Stimulated activated CD4-positive, alpha-beta T cell treated with anti-CD3 and anti-CD28 coated beads, Interleukin-1b, Interleukin-23, amount 100 ng/mL, for 1 hour (primary cell): ENCODE measurements at regions not wholly inside any gene's neighbourhood (a gene's known extent, or its start where the extent isn't known, plus 50 kb on each side); places are given as distances from the start of the nearest gene placed in this dataset.

Source experiments
- DNase-seq, 2 donors: peaks; one replicate each; pipeline ENCODE4 v3.0.0-alpha.2; 2020; ENCODE audit warnings: low read depth in 2 of 2

- no peak for DNase-seq
These were observed 122.8 kb upstream of the USP24 start for GRCh38 chr1:55337801-55338447.

GRCh38 chr1:55334797-55335196 lies 119.6 kb upstream of the USP24 start:
- no peak for DNase-seq

- DNase-seq = no peak
These were observed 119.0 kb upstream of the USP24 start for GRCh38 chr1:55334160-55334559.

- DNase-seq = no peak
These were observed 118.3 kb upstream of the USP24 start for GRCh38 chr1:55333461-55333860.

GRCh38 chr1:55331351-55331750 lies 116.2 kb upstream of the USP24 start:
- DNase-seq = no peak

GRCh38 chr1:55329808-55330432 lies 114.8 kb upstream of the USP24 start:
- no peak for DNase-seq

GRCh38 chr1:55329091-55329490 lies 113.9 kb upstream of the USP24 start:
- DNase-seq = no peak

- DNase-seq = no peak
These were observed 111.5 kb upstream of the USP24 start for GRCh38 chr1:55326496-55327243.

GRCh38 chr1:55323760-55324159 lies 108.6 kb upstream of the USP24 start:
- no peak for DNase-seq

GRCh38 chr1:55322842-55323241 lies 107.7 kb upstream of the USP24 start:
- DNase-seq = no peak

- DNase-seq = no peak
These were observed 106.8 kb upstream of the USP24 start for GRCh38 chr1:55321942-55322341.

- no peak for DNase-seq
These were observed 105.7 kb upstream of the USP24 start for GRCh38 chr1:55320891-55321290.

GRCh38 chr1:55318116-55318817 lies 103.1 kb upstream of the USP24 start:
- DNase-seq = no peak

GRCh38 chr1:55317673-55318072 lies 102.5 kb upstream of the USP24 start:
- no peak for DNase-seq

- no peak for DNase-seq
These were observed 101.9 kb upstream of the USP24 start for GRCh38 chr1:55316947-55317662.

GRCh38 chr1:55316502-55316901 lies 101.3 kb upstream of the USP24 start:
- no peak for DNase-seq

GRCh38 chr1:55315552-55315951 lies 100.4 kb upstream of the USP24 start:
- DNase-seq = no peak

- no peak for DNase-seq
These were observed 99.6 kb upstream of the USP24 start for GRCh38 chr1:55314740-55315139.

- no peak for DNase-seq
These were observed 98.7 kb upstream of the USP24 start for GRCh38 chr1:55313903-55314302.

- no peak for DNase-seq
These were observed 96.8 kb upstream of the USP24 start for GRCh38 chr1:55311979-55312378.

GRCh38 chr1:55311057-55311641 lies 96.0 kb upstream of the USP24 start:
- no peak for DNase-seq
